SK-N-SH (cell line): ENCODE measurements at regions not wholly inside any gene's neighbourhood (a gene's known extent, or its start where the extent isn't known, plus 50 kb on each side); places are given as distances from the start of the nearest gene placed in this dataset.

Experiments used
- CTCF ChIA-PET: fragments of 300-600, 350-600 bp; formaldehyde crosslinking; extraction: SDS; loops from one replicate; lab custom pipeline; 2021; lab: Yijun Ruan, JAX
- POLR2A ChIA-PET: fragments of 350-600 bp; sonication (Branson Sonifier 250); formaldehyde crosslinking; extraction: SDS; loops from one replicate; lab custom pipeline; 2020; ENCODE audit warnings: antibody characterized with exemption, inconsistent platforms; lab: Yijun Ruan, JAX
- DNase-seq: peaks from one replicate; pipeline ENCODE4 v3.0.0; 2012
- H2AFZ ChIP-seq: fragments of 200-600 bp; sonication (generic); 2 replicates; pipeline ENCODE4 v1.8.1; 2016; ENCODE audit warnings: antibody characterized with exemption, mild to moderate bottlenecking, low read depth
- H3F3A ChIP-seq: fragments of 200-600 bp; sonication (generic); replicated peaks from 2 replicates; pipeline ENCODE3; 2016; ENCODE audit warnings: antibody characterized with exemption, mild to moderate bottlenecking; ENCODE audit not compliant: insufficient read depth
- H3K27ac ChIP-seq, 2 experiments: fragments of 200-500 bp in 1 of 2; fragments of 200-600 bp in 1 of 2; sonication (Bioruptor generic) in 1 of 2; sonication (generic), shearing (Covaris generic) in 1 of 2; 2 replicates each; pipeline versions ENCODE4 v1.5.1 to v1.6.1; 2014 to 2016; ENCODE audit warnings: low read depth in 2 of 2, inconsistent platforms in 1 of 2, low read length in 1 of 2, mild to moderate bottlenecking in 1 of 2, mixed read lengths in 1 of 2
- H3K27me3 ChIP-seq: fragments of 200-600 bp; sonication (generic), shearing (Covaris generic); 2 replicates; pipeline ENCODE4 v1.6.1; 2016; ENCODE audit warnings: mixed run types; ENCODE audit not compliant: insufficient read depth
- H3K36me3 ChIP-seq, 2 experiments: fragments of 200-500 bp in 1 of 2; fragments of 200-600 bp in 1 of 2; sonication (Bioruptor generic) in 1 of 2; sonication (generic) in 1 of 2; replicated peaks in 1 of 2; 2 replicates each; pipeline versions ENCODE3 to v1.5.1; 2014 to 2016; ENCODE audit warnings: low read length in 1 of 2, mild to moderate bottlenecking in 1 of 2; ENCODE audit not compliant: insufficient read depth in 2 of 2, control insufficient read depth in 1 of 2
- H3K4me1 ChIP-seq, 2 experiments: fragments of 200-500 bp in 1 of 2; fragments of 200-600 bp in 1 of 2; sonication (Bioruptor generic) in 1 of 2; sonication (generic), shearing (Covaris generic) in 1 of 2; 2 replicates each; pipeline versions ENCODE4 v1.5.1 to v1.6.1; 2014 to 2016; ENCODE audit warnings: low read depth in 1 of 2, low read length in 1 of 2, mixed run types in 1 of 2; ENCODE audit not compliant: insufficient read depth in 2 of 2, control insufficient read depth in 1 of 2
- H3K4me2 ChIP-seq: fragments of 200-600 bp; sonication (generic), shearing (Covaris generic); 2 replicates; pipeline ENCODE4 v1.6.1; 2017; ENCODE audit warnings: mixed run types
- H3K4me3 ChIP-seq, 2 experiments: fragments of 200-500 bp in 1 of 2; fragments of 200-600 bp in 1 of 2; sonication (Bioruptor generic) in 1 of 2; sonication (generic), shearing (Covaris generic) in 1 of 2; 2 replicates each; pipeline versions ENCODE4 v1.5.1 to v1.8.1; 2014 to 2016; ENCODE audit warnings: low read depth in 2 of 2, inconsistent platforms in 1 of 2, low read length in 1 of 2, mild to moderate bottlenecking in 1 of 2, mixed read lengths in 1 of 2, moderate library complexity in 1 of 2
- H3K79me2 ChIP-seq: fragments of 200-600 bp; sonication (generic); 2 replicates; pipeline ENCODE4 v1.8.1; 2017; ENCODE audit warnings: mild to moderate bottlenecking; ENCODE audit not compliant: insufficient read depth
- H3K9ac ChIP-seq: fragments of 200-600 bp; sonication (generic); 2 replicates; pipeline ENCODE4 v1.6.1; 2017; ENCODE audit warnings: mixed run types
- H3K9me2 ChIP-seq: fragments of 200-600 bp; sonication (generic); 2 replicates; pipeline ENCODE4 v1.6.1; 2017; ENCODE audit warnings: mixed run types
- H3K9me3 ChIP-seq: fragments of 200-600 bp; sonication (generic); 2 replicates; pipeline ENCODE4 v1.6.1; 2017; ENCODE audit warnings: mixed run types, mild to moderate bottlenecking, moderate library complexity
- H4K20me1 ChIP-seq: fragments of 200-600 bp; sonication (generic); 2 replicates; pipeline ENCODE4 v1.6.1; 2017; ENCODE audit warnings: mild to moderate bottlenecking, mixed run types; ENCODE audit not compliant: insufficient read depth
- CHD2 ChIP-seq: fragments of 150-350 bp; IDR thresholded peaks from 2 replicates; pipeline ENCODE4 v1.6.1; 2018; ENCODE audit warnings: low read length; ENCODE audit not compliant: partially characterized antibody
- ELF1 ChIP-seq: IDR thresholded peaks from 2 replicates; pipeline ENCODE4 v1.4.0; 2012
- EZH2phosphoT487 ChIP-seq: fragments of 200-600 bp; sonication (generic); IDR thresholded peaks from 2 replicates; pipeline ENCODE4 v1.6.1; 2017; ENCODE audit warnings: low read depth, mixed run types, mild to moderate bottlenecking, antibody characterized with exemption, moderate library complexity, borderline replicate concordance
- FOXJ3 ChIP-seq: sonication (generic); formaldehyde crosslinking; IDR thresholded peaks from 2 replicates; pipeline ENCODE4 v1.5.1; 2020; ENCODE audit warnings: mild to moderate bottlenecking, missing genetic modification reagents
- GATA2 ChIP-seq: sonication (generic); formaldehyde crosslinking; IDR thresholded peaks from 2 replicates; pipeline ENCODE4 v1.5.0; 2020; ENCODE audit warnings: mild to moderate bottlenecking, missing genetic modification reagents
- JUND ChIP-seq: IDR thresholded peaks from 2 replicates; pipeline ENCODE4 v1.4.0; 2012
- NFIC ChIP-seq: IDR thresholded peaks from 2 replicates; pipeline ENCODE4 v1.4.0; 2012; ENCODE audit warnings: borderline replicate concordance
- POLR2AphosphoS5 ChIP-seq: IDR thresholded peaks from 2 replicates; pipeline ENCODE4 v1.6.1; 2012; ENCODE audit warnings: low read depth, low read length
- RAD21 ChIP-seq: IDR thresholded peaks from 2 replicates; pipeline ENCODE4 v1.6.1; 2012; ENCODE audit warnings: mild to moderate bottlenecking, low read length
- RCOR1 ChIP-seq: fragments of 150-350 bp; IDR thresholded peaks from 2 replicates; pipeline ENCODE4 v1.6.1; 2017; ENCODE audit warnings: antibody characterized with exemption, low read length
- REST ChIP-seq: IDR thresholded peaks from 2 replicates; pipeline ENCODE4 v1.6.1; 2012; ENCODE audit warnings: mild to moderate bottlenecking, low read depth, low read length, moderate library complexity
- RFX5 ChIP-seq: IDR thresholded peaks from 2 replicates; pipeline ENCODE4 v1.6.1; 2012; ENCODE audit warnings: mild to moderate bottlenecking, improper control_type of control experiment, low read length
- TEAD4 ChIP-seq: IDR thresholded peaks from 2 replicates; pipeline ENCODE4 v1.4.0; 2012; ENCODE audit warnings: mild to moderate bottlenecking, borderline replicate concordance; ENCODE audit not compliant: insufficient read depth
- YY1 ChIP-seq: IDR thresholded peaks from 2 replicates; pipeline ENCODE4 v1.4.0; 2012; ENCODE audit warnings: low read depth, mild to moderate bottlenecking
- ZBTB33 ChIP-seq: IDR thresholded peaks from 2 replicates; pipeline ENCODE4 v1.4.0; 2012; ENCODE audit warnings: low read depth, borderline replicate concordance
- WGBS: methylation state at CpG from one replicate; pipeline ENCODE4 v1.1.6; 2017; ENCODE audit warnings: low lambda C conversion rate; 5-methylcytosine and 5-hydroxymethylcytosine counted together
- TF ChIP-seq, protein P1 (sequence below): IDR thresholded peaks from 2 replicates; pipeline ENCODE4; 2012
- TF ChIP-seq, protein P2 (sequence below): fragments of 150-350 bp; IDR thresholded peaks from 2 replicates; pipeline ENCODE4 v1.6.1; 2016; ENCODE audit warnings: mild to moderate bottlenecking, low read depth, low read length

DNA sequence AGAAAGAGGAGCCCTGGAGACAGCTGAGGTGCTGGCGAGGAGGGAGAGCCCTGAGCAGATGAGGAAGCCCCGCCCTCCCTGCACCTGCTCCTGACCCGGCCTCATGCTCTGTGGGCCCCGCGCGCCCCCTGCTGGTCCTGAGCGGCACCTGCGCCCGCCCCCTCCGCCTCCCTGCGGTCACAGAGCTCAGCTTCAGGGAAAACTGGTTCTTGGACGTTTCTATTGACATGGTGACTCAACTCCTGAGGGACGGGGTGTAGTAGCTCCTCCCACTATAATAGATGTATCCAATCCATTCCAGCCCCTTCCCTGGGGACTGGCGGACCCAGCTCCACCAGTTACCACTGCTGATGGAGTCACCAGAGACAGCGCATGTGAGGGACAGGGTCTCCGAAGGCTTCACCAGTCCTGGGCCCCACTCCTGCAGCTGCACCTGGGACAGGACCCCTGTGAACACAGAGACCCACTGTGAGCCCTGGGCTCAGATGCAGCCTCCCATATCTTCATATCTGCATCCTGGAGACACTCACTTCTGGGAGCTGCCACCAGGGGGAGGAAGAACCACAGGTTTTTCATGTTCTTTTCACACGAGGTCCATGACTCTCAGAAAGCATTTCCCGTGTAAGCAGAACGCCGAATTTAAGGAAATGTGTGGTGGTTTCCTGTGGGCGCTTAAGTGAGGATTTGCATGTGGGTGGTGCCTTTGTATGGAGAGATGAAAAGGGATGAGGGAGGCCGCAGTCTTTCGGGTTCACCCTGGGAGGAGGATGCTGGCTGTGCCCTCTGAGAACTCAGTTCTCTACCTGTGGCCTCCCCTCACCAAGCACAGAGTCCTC, 1346.4 kb downstream of the TMEM121 start (continued):
- TF ChIP-seq GATA2 (CRISPR knock-in tag) (peak; percentile 45; the same call in 1 of the 2 replicates), RCOR1 (no peak), TEAD4 (no peak), POLR2AphosphoS5 (no peak), NFIC (no peak), CHD2 (no peak), REST (no peak), JUND (no peak), YY1 (no peak), RFX5 (no peak), EZH2phosphoT487 (no peak)
- TF ChIP-seq, protein P1, sequence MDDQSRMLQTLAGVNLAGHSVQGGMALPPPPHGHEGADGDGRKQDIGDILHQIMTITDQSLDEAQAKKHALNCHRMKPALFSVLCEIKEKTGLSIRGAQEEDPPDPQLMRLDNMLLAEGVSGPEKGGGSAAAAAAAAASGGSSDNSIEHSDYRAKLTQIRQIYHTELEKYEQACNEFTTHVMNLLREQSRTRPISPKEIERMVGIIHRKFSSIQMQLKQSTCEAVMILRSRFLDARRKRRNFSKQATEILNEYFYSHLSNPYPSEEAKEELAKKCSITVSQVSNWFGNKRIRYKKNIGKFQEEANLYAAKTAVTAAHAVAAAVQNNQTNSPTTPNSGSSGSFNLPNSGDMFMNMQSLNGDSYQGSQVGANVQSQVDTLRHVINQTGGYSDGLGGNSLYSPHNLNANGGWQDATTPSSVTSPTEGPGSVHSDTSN, result no peak; the same call in 1 of the 2 replicates
- TF ChIP-seq, protein P2, sequence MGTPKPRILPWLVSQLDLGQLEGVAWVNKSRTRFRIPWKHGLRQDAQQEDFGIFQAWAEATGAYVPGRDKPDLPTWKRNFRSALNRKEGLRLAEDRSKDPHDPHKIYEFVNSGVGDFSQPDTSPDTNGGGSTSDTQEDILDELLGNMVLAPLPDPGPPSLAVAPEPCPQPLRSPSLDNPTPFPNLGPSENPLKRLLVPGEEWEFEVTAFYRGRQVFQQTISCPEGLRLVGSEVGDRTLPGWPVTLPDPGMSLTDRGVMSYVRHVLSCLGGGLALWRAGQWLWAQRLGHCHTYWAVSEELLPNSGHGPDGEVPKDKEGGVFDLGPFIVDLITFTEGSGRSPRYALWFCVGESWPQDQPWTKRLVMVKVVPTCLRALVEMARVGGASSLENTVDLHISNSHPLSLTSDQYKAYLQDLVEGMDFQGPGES, result no peak

DNA sequence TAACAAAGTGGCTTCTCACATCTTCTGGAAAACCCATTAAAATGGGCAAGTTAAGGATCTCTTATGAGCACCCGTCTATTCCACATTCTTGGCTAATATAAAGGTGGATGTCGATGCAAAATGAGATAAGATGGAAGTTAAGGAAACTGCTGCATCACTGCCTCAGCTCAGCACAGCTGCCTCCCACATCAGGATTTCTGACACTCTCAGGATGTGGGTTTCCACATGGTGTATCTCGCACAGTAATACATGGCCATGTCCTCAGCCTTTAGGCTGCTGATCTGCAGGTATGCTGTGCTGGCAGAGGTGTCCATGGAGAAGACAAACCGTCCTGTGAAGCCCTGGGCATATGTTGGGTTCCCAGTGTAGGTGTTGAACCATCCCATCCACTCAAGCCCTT, 1348.0 kb downstream of the TMEM121 start:
- ChIA-PET POLR2A (no interaction called here), CTCF (no interaction called here)
- Histone ChIP-seq H3K9me3 (no peaks in the 10 kb centered on the region), H2AFZ (no peak overlapping the region), H3K9ac (no peak overlapping the region), H3K27me3 (peaks cover 16% of the 10 kb centered on the region), H3F3A (peaks cover 9% of the 10 kb centered on the region), H3K4me2 (no peak overlapping the region), H3K36me3 (no peaks in the 10 kb centered on the region), H3K79me2 (no peaks in the 10 kb centered on the region), H3K9me2 (no peaks in the 10 kb centered on the region), H3K4me3 (no peak overlapping the region), H3K27ac (no peak overlapping the region), H4K20me1 (no peaks in the 10 kb centered on the region; the same call in 1 of the 2 replicates), H3K4me1 (peaks cover 0 to 2% of the 10 kb centered on the region in 2 experiments; a peak in 1 of 4 replicates)
- TF ChIP-seq REST (no peak), ELF1 (no peak), FOXJ3 (no peak), ZBTB33 (no peak), RAD21 (no peak)
- TF ChIP-seq, protein P1, result no peak
- DNase-seq, result no peak
- WGBS, result 3% methylated on average over 3 of the region's 4 CpGs
